ENCODE measurements at regions not wholly inside any gene's neighbourhood (a gene's known extent, or its start where the extent isn't known, plus 50 kb on each side); places are given as distances from the start of the nearest gene placed in this dataset.

- ATAC-seq (ENCODE audit: insufficient read depth, low FRiP score) (no peak), DNase-seq (no peak)
- no peak for TF ChIP-seq CTCF (IDR thresholded peaks at IDR 0.05; ENCODE audit: control extremely low read depth, extremely low read depth)
- no peak overlapping the region for H3K4me3 ChIP-seq
- H3K4me1 ChIP-seq (ENCODE audit: control insufficient read depth in 5 of 5, insufficient read depth in 5 of 5, low read length in 5 of 5), result no peaks in the 10 kb centered on the region
- H3K27ac ChIP-seq (ENCODE audit: low read depth in 1 of 2, low read length in 1 of 2), result no peak overlapping the region
- H3K27me3 ChIP-seq (ENCODE audit: control insufficient read depth in 3 of 3, insufficient read depth in 3 of 3, low read length in 2 of 3), result no peaks in the 10 kb centered on the region
- no peaks in the 10 kb centered on the region for H3K36me3 ChIP-seq (ENCODE audit: control insufficient read depth in 4 of 4, insufficient read depth in 4 of 4, low read length in 4 of 4)
- no peak overlapping the region for H3K9ac ChIP-seq (ENCODE audit: insufficient read depth in 1 of 2, low read length in 2 of 2)
- no peaks in the 10 kb centered on the region for H3K9me3 ChIP-seq (ENCODE audit: control insufficient read depth in 4 of 4, insufficient read depth in 3 of 4, low read length in 3 of 4)
Measured at GRCh38 chr6:103854059-103854458, 1005.7 kb downstream of the HACE1 start.

- H3K4me1 ChIP-seq (ENCODE audit: control insufficient read depth in 5 of 5, insufficient read depth in 5 of 5, low read length in 5 of 5), result no peaks in the 10 kb centered on the region
- no peaks in the 10 kb centered on the region for H3K9me3 ChIP-seq (ENCODE audit: control insufficient read depth in 4 of 4, insufficient read depth in 3 of 4, low read length in 3 of 4)
- DNase-seq, result no peak
Measured at GRCh38 chr6:103838457-103838856, 1021.3 kb downstream of the HACE1 start.

GRCh38 chr6:103826209-103826608 lies 1033.5 kb downstream of the HACE1 start:
- Histone ChIP-seq H3K4me3 (no peak overlapping the region), H3K27me3 (ENCODE audit: control insufficient read depth in 3 of 3, insufficient read depth in 3 of 3, low read length in 2 of 3) (no peaks in the 10 kb centered on the region), H3K4me1 (ENCODE audit: control insufficient read depth in 5 of 5, insufficient read depth in 5 of 5, low read length in 5 of 5) (no peaks in the 10 kb centered on the region), H3K9ac (ENCODE audit: insufficient read depth in 1 of 2, low read length in 2 of 2) (no peak overlapping the region), H3K27ac (ENCODE audit: low read depth in 1 of 2, low read length in 1 of 2) (no peak overlapping the region), H3K9me3 (ENCODE audit: control insufficient read depth in 4 of 4, insufficient read depth in 3 of 4, low read length in 3 of 4) (no peaks in the 10 kb centered on the region), H3K36me3 (ENCODE audit: control insufficient read depth in 4 of 4, insufficient read depth in 4 of 4, low read length in 4 of 4) (no peaks in the 10 kb centered on the region)
- 43 to 83% methylated on average over 2 of the region's 2 CpGs for WGBS, 2 donors
- ATAC-seq (ENCODE audit: insufficient read depth, low FRiP score) (no peak), DNase-seq (no peak)
- no peak for TF ChIP-seq CTCF (IDR thresholded peaks at IDR 0.05; ENCODE audit: control extremely low read depth, extremely low read depth)

More at GRCh38 chr6:103838457-103838856, 1021.3 kb downstream of the HACE1 start:
- H3K36me3 ChIP-seq (ENCODE audit: control insufficient read depth in 4 of 4, insufficient read depth in 4 of 4, low read length in 4 of 4), result no peaks in the 10 kb centered on the region
- WGBS, 2 donors, result 94 to 97% methylated on average over 2 of the region's 2 CpGs
- H3K27ac ChIP-seq (ENCODE audit: low read depth in 1 of 2, low read length in 1 of 2), result no peak overlapping the region
- no peak for TF ChIP-seq CTCF (IDR thresholded peaks at IDR 0.05; ENCODE audit: control extremely low read depth, extremely low read depth)
- H3K4me3 ChIP-seq, result no peak overlapping the region
- H3K27me3 ChIP-seq (ENCODE audit: control insufficient read depth in 3 of 3, insufficient read depth in 3 of 3, low read length in 2 of 3), result no peaks in the 10 kb centered on the region
- H3K9ac ChIP-seq (ENCODE audit: insufficient read depth in 1 of 2, low read length in 2 of 2), result no peak overlapping the region
- ATAC-seq (ENCODE audit: insufficient read depth, low FRiP score), result no peak

- H3K9ac ChIP-seq (ENCODE audit: insufficient read depth in 1 of 2, low read length in 2 of 2), result no peak overlapping the region
Measured at GRCh38 chr6:103820148-103820547, 1039.6 kb downstream of the HACE1 start.

More at GRCh38 chr6:103820148-103820547, 1039.6 kb downstream of the HACE1 start:
- 60% methylated on average over 3 of the region's 3 CpGs for WGBS, 2 donors
- DNase-seq (no peak), ATAC-seq (ENCODE audit: insufficient read depth, low FRiP score) (no peak)
- TF ChIP-seq CTCF (IDR thresholded peaks at IDR 0.05; ENCODE audit: control extremely low read depth, extremely low read depth), result no peak
- H3K4me1 ChIP-seq (ENCODE audit: control insufficient read depth in 5 of 5, insufficient read depth in 5 of 5, low read length in 5 of 5), result no peaks in the 10 kb centered on the region
- H3K36me3 ChIP-seq (ENCODE audit: control insufficient read depth in 4 of 4, insufficient read depth in 4 of 4, low read length in 4 of 4), result no peaks in the 10 kb centered on the region
- H3K27me3 ChIP-seq (ENCODE audit: control insufficient read depth in 3 of 3, insufficient read depth in 3 of 3, low read length in 2 of 3), result no peaks in the 10 kb centered on the region
- H3K4me3 ChIP-seq, result no peak overlapping the region
- H3K27ac ChIP-seq (ENCODE audit: low read depth in 1 of 2, low read length in 1 of 2), result no peak overlapping the region
- H3K9me3 ChIP-seq (ENCODE audit: control insufficient read depth in 4 of 4, insufficient read depth in 3 of 4, low read length in 3 of 4), result peaks cover 0 to 7% (median 0%) of the 10 kb centered on the region in 4 donors
